ENCODE measurements at regions not wholly inside any gene's neighbourhood (a gene's known extent, or its start where the extent isn't known, plus 50 kb on each side); places are given as distances from the start of the nearest gene placed in this dataset.

GRCh38 chr11:81804858-81805257 lies 928.8 kb downstream of the FAM181B start:
- TF ChIP-seq CTCF (IDR thresholded peaks at IDR 0.05) (no peak), EP300 (IDR thresholded peaks at IDR 0.05) (no peak), CHD2 (IDR thresholded peaks at IDR 0.05; ENCODE audit: low read length, partially characterized antibody) (no peak), RFX5 (IDR thresholded peaks at IDR 0.05) (no peak)
